Neural crest cell (in vitro differentiated cells): ENCODE measurements at regions not wholly inside any gene's neighbourhood (a gene's known extent, or its start where the extent isn't known, plus 50 kb on each side); places are given as distances from the start of the nearest gene placed in this dataset.
A peak's percentile ranks its signal among the peaks of the same experiment; 100 is the strongest.

Source experiments
- DNase-seq: peaks from one replicate; pipeline ENCODE4 v3.0.0; 2021; ENCODE audit warnings: low read depth, mixed read lengths, low spot score
- H3K27ac Mint-ChIP-seq: one replicate; pipeline ENCODE4 v1.8.0; 2021; ENCODE audit warnings: mild to moderate bottlenecking, mixed read lengths; ENCODE audit not compliant: unreplicated experiment
- H3K27me3 Mint-ChIP-seq: 2 replicates; pipeline ENCODE4 v1.8.0; 2021; ENCODE audit warnings: low read depth, mild to moderate bottlenecking, mixed read lengths
- H3K36me3 Mint-ChIP-seq: 2 replicates; pipeline ENCODE4 v1.8.0; 2021; ENCODE audit warnings: low read depth, mild to moderate bottlenecking, mixed read lengths
- H3K4me1 Mint-ChIP-seq: 2 replicates; pipeline ENCODE4 v1.8.0; 2021; ENCODE audit warnings: mixed read lengths
- H3K4me3 Mint-ChIP-seq: one replicate; pipeline ENCODE4 v1.8.0; 2021; ENCODE audit warnings: mild to moderate bottlenecking, mixed read lengths
- H3K9me3 Mint-ChIP-seq: 2 replicates; pipeline ENCODE4 v1.8.0; 2021; ENCODE audit warnings: mixed read lengths
- CTCF ChIP-seq: fragments of 200-600 bp; sonication (generic); conservative IDR thresholded peaks from 2 replicates; pipeline ENCODE4 v1.5.0; 2021; ENCODE audit warnings: antibody characterized with exemption, mild to moderate bottlenecking

DNA sequence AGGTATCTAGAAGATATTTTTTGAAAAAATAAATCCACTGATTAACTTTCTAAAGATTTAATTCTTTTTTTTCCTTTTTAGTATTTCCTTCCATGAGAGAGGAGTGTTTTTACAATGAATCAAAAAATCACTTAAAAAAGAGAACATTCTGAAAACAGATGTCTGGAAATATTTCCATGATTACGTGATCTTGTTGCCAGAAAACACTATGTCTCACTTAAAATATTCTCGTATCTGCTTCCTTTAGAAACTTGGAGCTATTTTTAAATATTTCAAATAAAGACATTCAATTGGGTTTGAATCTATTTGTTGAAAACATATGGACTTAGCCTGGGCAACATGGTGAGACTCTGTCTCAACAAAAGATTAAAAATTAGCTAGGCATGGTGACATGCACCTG, 232.8 kb upstream of the RASGEF1B start:
- Mint-ChIP-seq H3K4me1 (peaks cover 9% of the 10 kb centered on the region), H3K27me3 (no peaks in the 10 kb centered on the region), H3K36me3 (no peaks in the 10 kb centered on the region), H3K9me3 (no peaks in the 10 kb centered on the region), H3K4me3 (no peak overlapping the region), H3K27ac (no peak overlapping the region)
- TF ChIP-seq CTCF = no peak
- no peak for DNase-seq

GRCh38 chr4:81700189-81700588, 228.5 kb upstream of the RASGEF1B start:
- Mint-ChIP-seq H3K4me3 (no peak overlapping the region), H3K36me3 (no peaks in the 10 kb centered on the region), H3K4me1 (peaks cover 26% of the 10 kb centered on the region)

DNA sequence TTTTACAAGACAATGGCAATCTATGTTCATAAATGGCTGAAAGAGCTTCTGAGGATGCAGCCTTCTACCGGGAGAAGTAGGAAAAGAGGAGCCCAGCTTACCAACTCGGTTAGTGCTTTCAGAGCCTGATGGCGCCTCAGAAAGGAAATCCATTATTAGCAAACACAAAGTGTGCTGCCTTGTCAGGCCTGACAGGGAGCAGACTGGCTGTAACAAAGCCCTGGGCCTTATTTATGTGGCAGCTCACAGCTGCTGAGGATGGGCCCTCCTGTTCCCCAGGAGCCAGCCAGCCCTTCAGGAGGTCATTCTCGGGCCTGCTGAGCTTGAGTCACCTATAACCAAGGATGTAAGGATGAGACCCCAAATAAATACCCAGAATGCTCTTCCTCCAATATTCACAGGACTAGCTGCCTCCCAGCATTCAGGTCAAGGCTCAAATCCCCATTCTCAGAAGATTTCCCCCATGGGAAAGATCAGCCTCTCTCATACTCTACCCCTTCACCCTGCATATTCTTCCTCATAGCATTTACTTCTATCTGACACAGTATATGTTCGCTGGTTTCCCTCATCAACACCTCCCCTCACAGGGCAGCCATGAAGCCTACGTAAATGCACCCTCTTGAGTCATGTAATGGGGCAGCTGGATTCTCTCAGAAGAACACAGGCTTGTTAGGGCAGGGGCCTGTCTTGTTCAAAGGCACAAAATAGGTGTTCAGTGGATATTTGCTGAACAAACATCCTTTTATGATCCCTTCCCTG, 227.0 kb upstream of the RASGEF1B start:
- H3K4me1 Mint-ChIP-seq = peaks cover 26% of the 10 kb centered on the region
- peak overlapping the region; percentile 37 for H3K27ac Mint-ChIP-seq
- no peaks in the 10 kb centered on the region for H3K27me3 Mint-ChIP-seq
- no peaks in the 10 kb centered on the region for H3K9me3 Mint-ChIP-seq
- H3K4me3 Mint-ChIP-seq = no peak overlapping the region
- no peak for DNase-seq
- no peak for TF ChIP-seq CTCF
- H3K36me3 Mint-ChIP-seq = no peaks in the 10 kb centered on the region

More at GRCh38 chr4:81700189-81700588, 228.5 kb upstream of the RASGEF1B start:
- no peak for TF ChIP-seq CTCF
- no peak for DNase-seq
- Mint-ChIP-seq H3K9me3 (no peaks in the 10 kb centered on the region), H3K27ac (no peak overlapping the region), H3K27me3 (no peaks in the 10 kb centered on the region)

- Mint-ChIP-seq H3K27ac (no peak overlapping the region), H3K4me3 (no peak overlapping the region), H3K36me3 (no peaks in the 10 kb centered on the region), H3K9me3 (no peaks in the 10 kb centered on the region), H3K4me1 (peaks cover 16% of the 10 kb centered on the region), H3K27me3 (peaks cover 2% of the 10 kb centered on the region)
- no peak for DNase-seq
- no peak for TF ChIP-seq CTCF
Observed at GRCh38 chr4:81694176-81694913, 222.6 kb upstream of the RASGEF1B start.

GRCh38 chr4:81690871-81691270, 219.2 kb upstream of the RASGEF1B start:
- Mint-ChIP-seq H3K4me3 (no peak overlapping the region), H3K4me1 (no peaks in the 10 kb centered on the region), H3K27ac (no peak overlapping the region), H3K27me3 (peaks cover 2% of the 10 kb centered on the region), H3K9me3 (no peaks in the 10 kb centered on the region), H3K36me3 (no peaks in the 10 kb centered on the region)
- DNase-seq = no peak
- TF ChIP-seq CTCF = no peak
